Transverse colon (tissue), 4 donors: ENCODE measurements at regions not wholly inside any gene's neighbourhood (a gene's known extent, or its start where the extent isn't known, plus 50 kb on each side); places are given as distances from the start of the nearest gene placed in this dataset.

Experiments
- DNase-seq: peaks from one replicate; pipeline ENCODE4 v3.0.0-alpha.2; 2019
- H3K27ac ChIP-seq, 4 donors: fragments of 200-600 bp; sonication (generic); 2 replicates each; pipeline ENCODE4 v1.5.1; 2016 to 2018; ENCODE audit warnings: inconsistent platforms in 4 of 4
- H3K27me3 ChIP-seq: fragments of 200-600 bp; sonication (generic); 2 replicates; pipeline ENCODE4 v1.5.1; 2017; ENCODE audit warnings: inconsistent platforms
- H3K36me3 ChIP-seq, 4 donors: fragments of 200-600 bp; sonication (generic); 2 replicates each; pipeline ENCODE4 v1.5.1; 2017 to 2019; ENCODE audit warnings: inconsistent platforms in 4 of 4
- H3K4me1 ChIP-seq, 4 donors: fragments of 200-600 bp; sonication (generic); 2 replicates each; pipeline ENCODE4 v1.5.1; 2017 to 2020; ENCODE audit warnings: inconsistent platforms in 4 of 4
- H3K4me3 ChIP-seq, 4 donors: fragments of 200-600 bp; sonication (generic); 1 replicate in 1 of 4; 2 replicates in 3 of 4; pipeline versions ENCODE4 v1.5.1 to v1.6.1; 2017 to 2019; ENCODE audit warnings: inconsistent platforms in 4 of 4
- H3K9me3 ChIP-seq, 2 donors: fragments of 200-600 bp; sonication (generic); 2 replicates each; pipeline ENCODE4 v1.5.1; 2017 to 2019; ENCODE audit warnings: inconsistent platforms in 2 of 2
- CTCF ChIP-seq, 5 experiments: fragments of 200-600 bp in 3 of 5; fragments of 450-650 bp in 2 of 5; sonication (generic) in 3 of 5; IDR thresholded peaks; 1 replicate in 2 of 5; 2 replicates in 3 of 5; pipeline ENCODE4 v1.5.1; 2016 to 2017; ENCODE audit warnings: antibody characterized with exemption in 5 of 5, inconsistent platforms in 3 of 5, mild to moderate bottlenecking in 2 of 5, moderate library complexity in 1 of 5
- EP300 ChIP-seq: sonication (generic); formaldehyde crosslinking; IDR thresholded peaks from one replicate; pipeline ENCODE4 v1.6.1; 2017; ENCODE audit warnings: antibody characterized with exemption, low read depth
- POLR2A ChIP-seq: fragments of 450-650 bp; IDR thresholded peaks from one replicate; pipeline ENCODE4 v1.6.1; 2016; ENCODE audit warnings: antibody characterized with exemption, mild to moderate bottlenecking, moderate library complexity
- POLR2AphosphoS5 ChIP-seq, 3 donors: sonication (generic); formaldehyde crosslinking; IDR thresholded peaks; one replicate each; pipeline ENCODE4 v1.6.1; 2016; ENCODE audit warnings: antibody characterized with exemption in 3 of 3
- WGBS, 2 donors: methylation state at CpG; one replicate each; pipeline ENCODE4 v1.1.5; 2018; ENCODE audit warnings: low coverage in 1 of 2; 5-methylcytosine and 5-hydroxymethylcytosine counted together
- in situ Hi-C, 4 donors: fragments of 200-750 bp; cut with MboI; loops; one replicate each; pipeline versions ENCODE4 v1.15.0 to v1.15.1; 2017; ENCODE audit warnings: low sequenced_read_pairs in 3 of 4, low pct_ligation_motif_present in 1 of 4, low pct_unique_long_range_greater_than_20kb in 1 of 4
- intact Hi-C: fragments of 100-400 bp; cut with DNase I; formaldehyde crosslinking; loops from one replicate; pipeline ENCODE4 v1.15.1; 2023; ENCODE audit warnings: low total_unique reads

GRCh38 chr4:153152501-153153338 lies 51.5 kb upstream of the TRIM2 start:
- in situ Hi-C loops (no loop called here), intact Hi-C loops (no loop called here)
- TF ChIP-seq POLR2A = no peak
- TF ChIP-seq CTCF (IDR thresholded peaks at IDR 0.05) = no peak
- no peak for TF ChIP-seq POLR2AphosphoS5 (IDR thresholded peaks at IDR 0.05)
- TF ChIP-seq EP300 = no peak
- peak; percentile 70 for DNase-seq
- H3K36me3 ChIP-seq = no peaks in the 10 kb centered on the region
- H3K4me3 ChIP-seq = peak overlapping the region; percentile 26 to 55 (median 50)
- no peaks in the 10 kb centered on the region for H3K9me3 ChIP-seq
- H3K4me1 ChIP-seq = peaks cover 0 to 25% (median 21%) of the 10 kb centered on the region in 4 donors
- 1% methylated on average over 38 of the region's 44 CpGs; no CpG with 5 or more reads in 1 of the 2 donors for WGBS, 2 donors
- H3K27me3 ChIP-seq = no peaks in the 10 kb centered on the region
- H3K27ac ChIP-seq = peak overlapping the region; percentile 78 to 86 (median 82)

GRCh38 chr4:153153339-153153871 lies 50.8 kb upstream of the TRIM2 start:
- no peaks in the 10 kb centered on the region for H3K9me3 ChIP-seq
- in situ Hi-C loops = no loop called here
- H3K27me3 ChIP-seq = no peaks in the 10 kb centered on the region
- H3K36me3 ChIP-seq = no peaks in the 10 kb centered on the region
- H3K4me3 ChIP-seq = peak overlapping the region; percentile 26 to 55 (median 50)
- H3K27ac ChIP-seq = peak overlapping the region; percentile 78 to 86 (median 82)
- intact Hi-C loops = no loop called here
- peak; percentile 72 for DNase-seq
- TF ChIP-seq EP300 (no peak), CTCF (IDR thresholded peaks at IDR 0.05) (peak in 2 of 5 experiments; percentile 15 to 33), POLR2A (peak; percentile 58), POLR2AphosphoS5 (IDR thresholded peaks at IDR 0.05) (peak in 2 of 3 donors; percentile 41 to 61)
- WGBS, 2 donors = 0% methylated on average over 54 of the region's 56 CpGs; no CpG with 5 or more reads in 1 of the 2 donors
- H3K4me1 ChIP-seq = peaks cover 0 to 25% (median 21%) of the 10 kb centered on the region in 4 donors

GRCh38 chr4:153154007-153154975 lies 50.0 kb upstream of the TRIM2 start:
- intact Hi-C loops = no loop called here
- peak overlapping the region; percentile 78 to 86 (median 82) for H3K27ac ChIP-seq
- H3K27me3 ChIP-seq = no peaks in the 10 kb centered on the region
- peaks cover 0 to 27% (median 21%) of the 10 kb centered on the region in 4 donors for H3K4me1 ChIP-seq
- DNase-seq = peak; percentile 50
- H3K4me3 ChIP-seq = peak overlapping the region in 3 of 4 donors; percentile 47 to 55 (median 54)
- TF ChIP-seq EP300 = no peak
- TF ChIP-seq POLR2AphosphoS5 (IDR thresholded peaks at IDR 0.05) = no peak
- no peak for TF ChIP-seq CTCF (IDR thresholded peaks at IDR 0.05)
- no peak for TF ChIP-seq POLR2A
- H3K36me3 ChIP-seq = no peaks in the 10 kb centered on the region
- 40 to 41% methylated on average over 13 to 15 of the region's 15 CpGs for WGBS, 2 donors
- in situ Hi-C loops = no loop called here
- H3K9me3 ChIP-seq = no peaks in the 10 kb centered on the region
